ENCODE measurements at regions not wholly inside any gene's neighbourhood (a gene's known extent, or its start where the extent isn't known, plus 50 kb on each side); places are given as distances from the start of the nearest gene placed in this dataset.

DNA sequence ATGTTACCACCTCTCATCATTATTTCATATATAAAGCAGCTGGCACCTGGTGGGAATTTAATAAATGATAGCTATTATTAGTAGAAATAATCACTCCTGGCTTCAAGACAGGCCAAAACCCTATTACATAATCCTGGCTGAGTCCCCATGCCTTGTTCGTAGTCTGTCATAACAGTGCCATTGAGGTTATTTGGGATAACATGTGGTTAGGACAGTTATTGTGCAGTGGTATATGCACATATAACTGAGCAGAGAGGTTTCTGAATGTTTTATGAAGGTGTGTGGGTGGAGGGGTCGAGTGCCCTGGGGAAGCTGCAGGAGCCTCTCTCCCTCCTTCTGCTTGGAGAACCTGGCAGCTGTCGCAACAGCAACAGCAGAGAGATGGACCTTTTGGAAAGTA is 162.4 kb upstream of the NABP1 start:
- TF ChIP-seq, protein P1, sequence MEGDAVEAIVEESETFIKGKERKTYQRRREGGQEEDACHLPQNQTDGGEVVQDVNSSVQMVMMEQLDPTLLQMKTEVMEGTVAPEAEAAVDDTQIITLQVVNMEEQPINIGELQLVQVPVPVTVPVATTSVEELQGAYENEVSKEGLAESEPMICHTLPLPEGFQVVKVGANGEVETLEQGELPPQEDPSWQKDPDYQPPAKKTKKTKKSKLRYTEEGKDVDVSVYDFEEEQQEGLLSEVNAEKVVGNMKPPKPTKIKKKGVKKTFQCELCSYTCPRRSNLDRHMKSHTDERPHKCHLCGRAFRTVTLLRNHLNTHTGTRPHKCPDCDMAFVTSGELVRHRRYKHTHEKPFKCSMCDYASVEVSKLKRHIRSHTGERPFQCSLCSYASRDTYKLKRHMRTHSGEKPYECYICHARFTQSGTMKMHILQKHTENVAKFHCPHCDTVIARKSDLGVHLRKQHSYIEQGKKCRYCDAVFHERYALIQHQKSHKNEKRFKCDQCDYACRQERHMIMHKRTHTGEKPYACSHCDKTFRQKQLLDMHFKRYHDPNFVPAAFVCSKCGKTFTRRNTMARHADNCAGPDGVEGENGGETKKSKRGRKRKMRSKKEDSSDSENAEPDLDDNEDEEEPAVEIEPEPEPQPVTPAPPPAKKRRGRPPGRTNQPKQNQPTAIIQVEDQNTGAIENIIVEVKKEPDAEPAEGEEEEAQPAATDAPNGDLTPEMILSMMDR (IDR thresholded peaks at IDR 0.05) = no peak
- no peak for TF ChIP-seq POLR2A (IDR thresholded peaks at IDR 0.05)

All from lower leg skin (tissue), 3 donors.